Activated T-cell treated with anti-CD3 and anti-CD28 coated beads, Interleukin-2, amount 50 U/mL, for 72 hours (primary cell): ENCODE measurements at regions not wholly inside any gene's neighbourhood (a gene's known extent, or its start where the extent isn't known, plus 50 kb on each side); places are given as distances from the start of the nearest gene placed in this dataset.
"Not testable (repeated sequence)": the region's sequence is repeated elsewhere in the genome, so short reads cannot be mapped to it uniquely, and the experiment has no call there.

Source experiments
- ATAC-seq, 2 donors: fragments of 150-1000 bp; cut with Tn5 transposase; replicated peaks in 1 of 2; 2 replicates each; pipeline ENCODE4 v1.10.0; 2021; ENCODE audit warnings: moderate library complexity in 2 of 2, mild to moderate bottlenecking in 1 of 2
- DNase-seq, 2 donors: peaks; one replicate each; pipeline ENCODE4 v3.0.0; 2021 to 2022; ENCODE audit warnings: mixed read lengths in 1 of 2
- H3K27ac Mint-ChIP-seq: one replicate; pipeline ENCODE4 v1.8.0; 2022; ENCODE audit warnings: mild to moderate bottlenecking, moderate library complexity, mixed read lengths
- H3K27me3 Mint-ChIP-seq: one replicate; pipeline ENCODE4 v1.8.0; 2022; ENCODE audit warnings: low read depth, mixed read lengths
- H3K36me3 Mint-ChIP-seq, 2 donors: one replicate each; pipeline ENCODE4 v1.8.0; 2022; ENCODE audit warnings: mixed read lengths in 2 of 2, mild to moderate bottlenecking in 1 of 2; ENCODE audit not compliant: insufficient read depth in 2 of 2
- H3K4me1 Mint-ChIP-seq: one replicate; pipeline ENCODE4 v1.8.0; 2022; ENCODE audit warnings: low read depth, mixed read lengths
- H3K4me3 Mint-ChIP-seq, 2 donors: one replicate each; pipeline ENCODE4 v1.8.0; 2022; ENCODE audit warnings: mild to moderate bottlenecking in 2 of 2, mixed read lengths in 2 of 2, moderate library complexity in 2 of 2
- H3K9me3 Mint-ChIP-seq, 2 donors: one replicate each; pipeline ENCODE4 v1.8.0; 2022; ENCODE audit warnings: mixed read lengths in 2 of 2

GRCh38 chr2:224158831-224159230 is 119.7 kb upstream of the SERPINE2 start:
- Mint-ChIP-seq H3K27ac (no peak overlapping the region), H3K27me3 (peaks cover 11% of the 10 kb centered on the region), H3K9me3 (peaks cover 0 to 1% of the 10 kb centered on the region in 2 donors), H3K36me3 (no peaks in the 10 kb centered on the region), H3K4me1 (no peaks in the 10 kb centered on the region), H3K4me3 (no peak overlapping the region)
- no peak for ATAC-seq
- no peak for DNase-seq

- no peaks in the 10 kb centered on the region for H3K36me3 Mint-ChIP-seq
- no peak overlapping the region for H3K27ac Mint-ChIP-seq
- no peaks in the 10 kb centered on the region for H3K9me3 Mint-ChIP-seq
- ATAC-seq = no peak
- DNase-seq = no peak
- H3K4me3 Mint-ChIP-seq = no peak overlapping the region
- H3K27me3 Mint-ChIP-seq = peaks cover 11% of the 10 kb centered on the region
- no peaks in the 10 kb centered on the region for H3K4me1 Mint-ChIP-seq
Measured at GRCh38 chr2:224158061-224158460, 119.0 kb upstream of the SERPINE2 start.

- H3K9me3 Mint-ChIP-seq = no peaks in the 10 kb centered on the region
- no peaks in the 10 kb centered on the region for H3K4me1 Mint-ChIP-seq
- H3K27me3 Mint-ChIP-seq = peaks cover 11% of the 10 kb centered on the region
- no peak for DNase-seq
- H3K36me3 Mint-ChIP-seq = no peaks in the 10 kb centered on the region
- H3K27ac Mint-ChIP-seq = no peak overlapping the region
- no peak for ATAC-seq
- H3K4me3 Mint-ChIP-seq = no peak overlapping the region
Measured at GRCh38 chr2:224157655-224158054, 118.6 kb upstream of the SERPINE2 start.

- H3K4me1 Mint-ChIP-seq = no peaks in the 10 kb centered on the region
Measured at GRCh38 chr2:224156436-224156835, 117.3 kb upstream of the SERPINE2 start.

GRCh38 chr2:224155896-224156295 is 116.8 kb upstream of the SERPINE2 start:
- H3K4me3 Mint-ChIP-seq = no peak overlapping the region
- peaks cover 16% of the 10 kb centered on the region for H3K27me3 Mint-ChIP-seq
- H3K9me3 Mint-ChIP-seq = no peaks in the 10 kb centered on the region
- no peaks in the 10 kb centered on the region for H3K4me1 Mint-ChIP-seq
- DNase-seq (no peak), ATAC-seq (no peak)
- no peak overlapping the region for H3K27ac Mint-ChIP-seq
- H3K36me3 Mint-ChIP-seq = no peaks in the 10 kb centered on the region

More at GRCh38 chr2:224156436-224156835, 117.3 kb upstream of the SERPINE2 start:
- ATAC-seq = no peak
- H3K4me3 Mint-ChIP-seq = no peak overlapping the region
- H3K36me3 Mint-ChIP-seq = no peaks in the 10 kb centered on the region
- H3K27me3 Mint-ChIP-seq = peaks cover 16% of the 10 kb centered on the region
- no peak for DNase-seq
- no peak overlapping the region for H3K27ac Mint-ChIP-seq
- no peaks in the 10 kb centered on the region for H3K9me3 Mint-ChIP-seq

- DNase-seq (no peak), ATAC-seq (no peak)
- Mint-ChIP-seq H3K4me1 (no peaks in the 10 kb centered on the region), H3K9me3 (no peaks in the 10 kb centered on the region), H3K27me3 (peaks cover 18% of the 10 kb centered on the region), H3K36me3 (no peaks in the 10 kb centered on the region), H3K27ac (no peak overlapping the region), H3K4me3 (no peak overlapping the region)
Measured at GRCh38 chr2:224155371-224155770, 116.3 kb upstream of the SERPINE2 start.

GRCh38 chr2:224151680-224152310 is 112.7 kb upstream of the SERPINE2 start:
- Mint-ChIP-seq H3K27me3 (peaks cover 16% of the 10 kb centered on the region), H3K36me3 (no peaks in the 10 kb centered on the region), H3K27ac (no peak overlapping the region), H3K9me3 (no peaks in the 10 kb centered on the region), H3K4me3 (no peak overlapping the region), H3K4me1 (no peaks in the 10 kb centered on the region)
- DNase-seq (no peak), ATAC-seq (no peak)

GRCh38 chr2:224151161-224151560 is 112.1 kb upstream of the SERPINE2 start:
- H3K27me3 Mint-ChIP-seq = peaks cover 23% of the 10 kb centered on the region
- no peak overlapping the region for H3K4me3 Mint-ChIP-seq
- H3K36me3 Mint-ChIP-seq = no peaks in the 10 kb centered on the region
- H3K9me3 Mint-ChIP-seq = no peaks in the 10 kb centered on the region
- no peak overlapping the region for H3K27ac Mint-ChIP-seq
- no peak for DNase-seq
- ATAC-seq = no peak
- no peaks in the 10 kb centered on the region for H3K4me1 Mint-ChIP-seq

DNA sequence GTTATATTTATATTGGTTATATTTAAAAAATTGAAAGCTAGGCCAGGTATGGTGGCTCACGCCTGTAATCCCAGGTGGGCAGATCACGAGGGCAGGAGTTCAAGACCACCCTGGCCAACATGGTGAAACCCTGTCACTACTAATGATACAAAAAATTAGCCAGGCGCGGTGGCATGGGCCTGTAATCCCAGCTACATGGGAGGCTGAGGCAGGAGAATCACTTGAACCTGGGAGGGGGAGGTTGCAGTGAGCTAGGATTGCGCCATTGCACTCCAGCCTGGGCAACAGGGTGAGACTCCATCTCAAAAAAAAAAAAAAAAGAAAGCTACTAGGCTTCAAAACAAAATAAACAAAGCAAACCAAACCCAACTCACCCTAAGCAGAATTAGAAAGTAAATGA is 109.0 kb upstream of the SERPINE2 start:
- not testable (repeated sequence) for DNase-seq, H3K27ac Mint-ChIP-seq, H3K9me3 Mint-ChIP-seq, ATAC-seq, H3K4me1 Mint-ChIP-seq, H3K4me3 Mint-ChIP-seq, H3K36me3 Mint-ChIP-seq
- H3K27me3 Mint-ChIP-seq = peaks cover 30% of the 10 kb centered on the region

DNA sequence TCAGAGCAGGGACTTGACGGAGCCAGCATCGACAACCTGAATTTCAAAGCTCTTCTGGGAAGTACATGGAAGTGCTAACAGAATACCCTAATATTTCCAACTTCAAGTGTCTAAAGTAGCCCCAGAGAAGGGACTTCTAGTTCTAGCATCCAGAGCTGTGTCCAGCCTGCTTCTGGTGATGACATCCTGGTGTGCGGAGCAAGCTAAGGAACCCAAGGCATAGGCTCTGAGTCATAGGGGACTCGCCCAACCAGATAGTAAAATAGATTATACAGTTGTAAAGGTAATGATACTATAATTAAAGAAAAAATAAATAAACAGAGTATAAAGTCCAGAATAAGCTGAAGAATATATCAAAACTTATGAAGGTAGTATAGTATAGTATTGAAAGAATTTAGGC is 108.1 kb upstream of the SERPINE2 start:
- peaks cover 30% of the 10 kb centered on the region for H3K27me3 Mint-ChIP-seq
- DNase-seq = no peak
- H3K4me1 Mint-ChIP-seq = no peaks in the 10 kb centered on the region
- no peaks in the 10 kb centered on the region for H3K36me3 Mint-ChIP-seq
- ATAC-seq = no peak
- no peak overlapping the region for H3K27ac Mint-ChIP-seq
- H3K9me3 Mint-ChIP-seq = no peaks in the 10 kb centered on the region
- H3K4me3 Mint-ChIP-seq = no peak overlapping the region

DNA sequence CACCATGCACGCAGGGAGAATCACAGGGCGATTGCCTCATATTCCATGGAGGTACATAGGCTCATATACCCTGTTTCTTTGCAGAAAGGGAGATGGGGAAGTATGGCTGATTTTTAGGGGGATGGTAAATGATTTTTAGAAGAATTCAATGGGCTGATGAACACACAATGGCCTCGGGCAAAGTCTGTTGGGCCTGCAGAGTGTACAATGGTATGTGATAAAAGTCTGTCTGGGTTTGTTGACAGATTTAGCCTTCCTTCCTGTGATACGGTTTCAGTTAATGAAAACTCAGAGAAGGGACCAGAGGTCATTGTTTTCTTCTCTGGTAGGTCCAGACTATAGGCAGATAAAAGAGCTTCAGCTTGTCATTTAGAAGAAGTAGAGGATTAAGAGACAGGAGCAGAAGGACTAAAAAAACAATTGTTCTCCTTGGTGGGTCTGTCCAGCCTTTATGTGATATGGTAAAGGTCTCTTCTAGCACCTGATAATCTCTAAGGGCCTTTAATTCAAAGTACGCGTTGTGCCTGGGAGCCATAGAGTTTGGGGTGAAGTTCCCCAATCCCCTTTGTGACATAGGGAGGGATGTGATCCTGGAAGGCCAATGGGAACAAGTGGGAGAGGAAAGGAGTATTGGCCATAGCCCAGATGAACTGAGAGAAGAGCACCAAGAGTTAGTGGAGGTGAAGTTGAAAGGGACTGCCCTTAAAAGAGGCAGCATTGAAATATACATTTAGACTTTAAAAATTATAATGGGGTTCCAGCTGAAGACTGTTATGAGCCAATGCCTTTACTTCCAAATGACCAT is 107.5 kb upstream of the SERPINE2 start:
- no peak overlapping the region for H3K4me3 Mint-ChIP-seq
- no peak for DNase-seq
- H3K27me3 Mint-ChIP-seq = peaks cover 26% of the 10 kb centered on the region
- no peaks in the 10 kb centered on the region for H3K9me3 Mint-ChIP-seq
- H3K36me3 Mint-ChIP-seq = no peaks in the 10 kb centered on the region
- no peaks in the 10 kb centered on the region for H3K4me1 Mint-ChIP-seq
- no peak for ATAC-seq
- H3K27ac Mint-ChIP-seq = no peak overlapping the region

DNA sequence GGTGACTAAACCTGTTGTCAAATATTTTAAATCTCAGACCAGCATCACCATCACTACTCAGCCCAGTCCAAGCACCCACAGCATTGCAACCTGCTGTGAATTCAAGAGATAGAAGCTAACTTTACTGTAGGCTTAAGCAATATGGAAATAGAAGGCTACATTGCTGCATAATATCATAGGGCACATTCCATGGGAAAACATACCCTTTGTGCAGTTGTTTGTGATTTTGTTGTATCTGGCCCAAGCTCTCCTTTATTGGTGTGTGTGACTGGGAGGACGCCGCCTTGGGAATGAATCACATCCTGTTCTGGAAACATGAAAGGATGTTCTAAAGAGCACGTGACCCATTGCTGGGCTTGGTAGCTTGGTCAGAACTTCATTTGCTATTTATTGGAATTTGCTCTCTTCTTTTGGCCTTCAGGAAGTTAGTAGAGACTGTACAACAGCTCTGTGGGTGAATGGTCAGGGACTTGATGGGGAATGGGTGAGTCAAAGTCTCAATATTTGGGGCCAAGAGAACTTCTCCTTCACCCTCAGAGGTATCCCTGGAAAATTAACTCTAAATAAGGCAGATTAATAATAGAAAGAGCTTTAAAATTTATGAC is 106.8 kb upstream of the SERPINE2 start:
- no peaks in the 10 kb centered on the region for H3K36me3 Mint-ChIP-seq
- ATAC-seq (no peak), DNase-seq (no peak)
- H3K4me1 Mint-ChIP-seq = no peaks in the 10 kb centered on the region
- peaks cover 26% of the 10 kb centered on the region for H3K27me3 Mint-ChIP-seq
- H3K4me3 Mint-ChIP-seq = no peak overlapping the region
- H3K9me3 Mint-ChIP-seq = no peaks in the 10 kb centered on the region
- no peak overlapping the region for H3K27ac Mint-ChIP-seq

GRCh38 chr2:224143526-224143925 is 104.4 kb upstream of the SERPINE2 start:
- H3K4me1 Mint-ChIP-seq = no peaks in the 10 kb centered on the region
- DNase-seq = no peak
- no peak overlapping the region for H3K27ac Mint-ChIP-seq
- no peaks in the 10 kb centered on the region for H3K9me3 Mint-ChIP-seq
- no peak for ATAC-seq
- no peaks in the 10 kb centered on the region for H3K36me3 Mint-ChIP-seq
- H3K4me3 Mint-ChIP-seq = no peak overlapping the region
- H3K27me3 Mint-ChIP-seq = peaks cover 27% of the 10 kb centered on the region
